OCI-LY7 (cell line): ENCODE measurements at regions not wholly inside any gene's neighbourhood (a gene's known extent, or its start where the extent isn't known, plus 50 kb on each side); places are given as distances from the start of the nearest gene placed in this dataset.

ENCODE experiments used
- BruUV-seq: library from RNA; stranded (reverse); fragments of 400-500 nt; replicated peaks from 2 replicates; lab custom pipeline; 2021; lab: Mats Ljungman, UMichigan
- CTCF ChIA-PET: fragments of 300-600 bp; sonication (Branson Sonifier 250); formaldehyde crosslinking; loops from one replicate; lab custom pipeline; 2022; ENCODE audit warnings: antibody characterized with exemption; ENCODE audit not compliant: unreplicated experiment; lab: Charles Lee
- POLR2A ChIA-PET: fragments of 300-600 bp; sonication (Branson Sonifier 250); formaldehyde crosslinking; loops from one replicate; lab custom pipeline; 2022; ENCODE audit warnings: antibody characterized with exemption; lab: Charles Lee
- DNase-seq: peaks from one replicate; pipeline ENCODE4 v3.0.0-alpha.2; 2015; ENCODE audit warnings: low spot score
- H2AFZ ChIP-seq: fragments of 200-600 bp; sonication (generic), shearing (Covaris generic); 2 replicates; pipeline ENCODE4 v1.6.1; 2014; ENCODE audit warnings: mild to moderate bottlenecking, antibody characterized with exemption, low read length, moderate library complexity
- H3K27ac ChIP-seq: fragments of 200-600 bp; sonication (generic); 2 replicates; pipeline ENCODE4 v1.5.1; 2014; ENCODE audit warnings: mixed run types, low read depth, mild to moderate bottlenecking, moderate library complexity, low read length, inconsistent platforms; ENCODE audit not compliant: poor library complexity, severe bottlenecking
- H3K36me3 ChIP-seq: fragments of 200-600 bp; sonication (generic); 2 replicates; pipeline ENCODE4 v1.6.1; 2014; ENCODE audit warnings: mild to moderate bottlenecking, antibody characterized with exemption, low read length, moderate library complexity, mixed read lengths; ENCODE audit not compliant: insufficient read depth
- H3K4me1 ChIP-seq: fragments of 200-600 bp; sonication (generic); 2 replicates; pipeline ENCODE4 v1.5.1; 2014; ENCODE audit warnings: mild to moderate bottlenecking, low read length; ENCODE audit not compliant: insufficient read depth, poor library complexity, severe bottlenecking
- H3K4me2 ChIP-seq: fragments of 200-600 bp; sonication (generic); 2 replicates; pipeline ENCODE4 v1.6.1; 2014; ENCODE audit warnings: mild to moderate bottlenecking, low read length
- H3K4me3 ChIP-seq: fragments of 200-600 bp; sonication (generic); 2 replicates; pipeline ENCODE4 v1.5.1; 2014; ENCODE audit warnings: mild to moderate bottlenecking, low read depth, low read length; ENCODE audit not compliant: poor library complexity, severe bottlenecking
- H3K79me2 ChIP-seq: fragments of 200-600 bp; sonication (generic); 2 replicates; pipeline ENCODE4 v1.6.1; 2016; ENCODE audit warnings: low read depth, mild to moderate bottlenecking, low read length, moderate library complexity, mixed read lengths; ENCODE audit not compliant: insufficient read depth
- H3K9me2 ChIP-seq: fragments of 200-600 bp; sonication (generic); 2 replicates; pipeline ENCODE4 v1.6.1; 2016; ENCODE audit warnings: mild to moderate bottlenecking, low read length, mixed read lengths; ENCODE audit not compliant: insufficient read depth
- H3K9me3 ChIP-seq: fragments of 200-600 bp; sonication (generic); 2 replicates; pipeline ENCODE4 v1.6.1; 2014; ENCODE audit warnings: mild to moderate bottlenecking, mixed run types, low read length, mixed read lengths
- H4K20me1 ChIP-seq: fragments of 200-600 bp; sonication (generic); 2 replicates; pipeline ENCODE4 v1.6.1; 2014; ENCODE audit warnings: mild to moderate bottlenecking, antibody characterized with exemption, low read length, moderate library complexity, mixed read lengths; ENCODE audit not compliant: insufficient read depth
- EZH2phosphoT487 ChIP-seq: fragments of 200-600 bp; sonication (generic); IDR thresholded peaks from 2 replicates; pipeline ENCODE4 v1.6.1; 2018; ENCODE audit warnings: low read depth, borderline replicate concordance, mild to moderate bottlenecking, mixed run types, antibody characterized with exemption, low read length, moderate library complexity, mixed read lengths
- intact Hi-C: fragments of 100-400 bp; cut with micrococcal nuclease; formaldehyde crosslinking; loops from one replicate; pipeline ENCODE4 v1.10.0; 2022; ENCODE audit not compliant: unreplicated experiment
- TF ChIP-seq, protein P1 (sequence below): fragments of 200-600 bp; sonication (generic); conservative IDR thresholded peaks from 2 replicates; pipeline ENCODE4 v1.5.1; 2014; ENCODE audit warnings: mild to moderate bottlenecking, antibody characterized with exemption, low read length, moderate library complexity, mixed read lengths

DNA sequence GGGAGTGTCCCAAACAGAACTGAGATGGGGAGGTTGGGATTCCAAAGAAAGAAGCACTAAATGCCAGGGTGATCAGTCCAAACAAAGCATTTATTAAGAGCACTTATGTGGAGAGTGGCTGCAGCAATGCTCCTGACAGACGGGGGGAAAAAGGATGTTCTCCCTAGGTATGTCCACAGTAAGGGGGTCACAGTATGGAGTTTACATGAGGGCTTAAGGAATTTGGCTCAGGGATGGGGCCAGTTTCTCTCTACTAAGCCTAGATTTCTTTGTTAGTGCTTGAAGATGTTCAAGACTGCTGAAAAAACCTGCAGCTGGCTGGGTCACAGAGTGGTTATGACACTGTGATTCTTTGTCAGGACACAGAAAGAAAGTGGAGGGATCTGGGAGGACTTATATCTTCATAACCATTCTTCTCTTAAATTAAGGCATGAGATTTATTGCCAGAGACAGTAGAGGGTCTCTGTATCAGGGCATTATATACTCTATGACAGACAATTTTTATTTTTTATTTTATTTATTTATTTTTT, 1468.0 kb downstream of the C4orf33 start:
- Histone ChIP-seq H4K20me1 (no peaks in the 10 kb centered on the region), H3K9me2 (no peaks in the 10 kb centered on the region), H3K79me2 (no peaks in the 10 kb centered on the region), H3K4me3 (no peak overlapping the region), H3K27ac (no peak overlapping the region), H3K9me3 (peaks cover 7% of the 10 kb centered on the region; the same call in 1 of the 2 replicates), H3K4me2 (peak overlapping the region; percentile 20; the same call in 1 of the 2 replicates), H3K4me1 (no peaks in the 10 kb centered on the region), H3K36me3 (no peaks in the 10 kb centered on the region), H2AFZ (no peak overlapping the region)
- no TSS peak for BruUV-seq
- ChIA-PET CTCF (no interaction called here), POLR2A (interaction anchor here (1.4 kb wide), 1 partner anchor 8 kb away, joined by 3 read pairs; no protein-coding TSS in a partner anchor)
- DNase-seq: no peak
- intact Hi-C loops: no loop called here
- TF ChIP-seq, protein P1, sequence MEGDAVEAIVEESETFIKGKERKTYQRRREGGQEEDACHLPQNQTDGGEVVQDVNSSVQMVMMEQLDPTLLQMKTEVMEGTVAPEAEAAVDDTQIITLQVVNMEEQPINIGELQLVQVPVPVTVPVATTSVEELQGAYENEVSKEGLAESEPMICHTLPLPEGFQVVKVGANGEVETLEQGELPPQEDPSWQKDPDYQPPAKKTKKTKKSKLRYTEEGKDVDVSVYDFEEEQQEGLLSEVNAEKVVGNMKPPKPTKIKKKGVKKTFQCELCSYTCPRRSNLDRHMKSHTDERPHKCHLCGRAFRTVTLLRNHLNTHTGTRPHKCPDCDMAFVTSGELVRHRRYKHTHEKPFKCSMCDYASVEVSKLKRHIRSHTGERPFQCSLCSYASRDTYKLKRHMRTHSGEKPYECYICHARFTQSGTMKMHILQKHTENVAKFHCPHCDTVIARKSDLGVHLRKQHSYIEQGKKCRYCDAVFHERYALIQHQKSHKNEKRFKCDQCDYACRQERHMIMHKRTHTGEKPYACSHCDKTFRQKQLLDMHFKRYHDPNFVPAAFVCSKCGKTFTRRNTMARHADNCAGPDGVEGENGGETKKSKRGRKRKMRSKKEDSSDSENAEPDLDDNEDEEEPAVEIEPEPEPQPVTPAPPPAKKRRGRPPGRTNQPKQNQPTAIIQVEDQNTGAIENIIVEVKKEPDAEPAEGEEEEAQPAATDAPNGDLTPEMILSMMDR: 0 out of 2 replicates have a peak, but pooled peaks have one; percentile 5
- TF ChIP-seq EZH2phosphoT487: no peak

DNA sequence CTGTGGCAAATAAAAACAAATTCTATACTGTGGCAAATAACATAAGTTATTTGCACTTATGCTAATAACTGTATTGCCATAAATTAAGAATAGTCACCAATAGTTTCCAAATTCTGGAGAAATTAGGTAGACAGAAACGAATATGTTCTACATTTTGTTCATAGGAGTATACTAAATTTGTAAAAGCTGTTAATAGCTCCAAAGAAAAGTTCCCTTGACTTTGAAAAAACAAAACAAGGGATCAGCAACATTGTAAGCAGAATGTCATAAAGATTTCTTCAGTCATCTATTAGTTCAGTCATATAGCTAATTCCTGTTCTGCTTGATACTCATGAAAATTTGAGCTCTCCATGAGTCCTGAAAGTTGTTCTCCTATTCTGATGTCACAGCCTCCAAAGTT, 1472.8 kb downstream of the C4orf33 start:
- TF ChIP-seq, protein P1: no peak
- no peak for TF ChIP-seq EZH2phosphoT487
- no peaks in the 10 kb centered on the region for H3K36me3 ChIP-seq
- no peak overlapping the region for H3K4me3 ChIP-seq
- H3K79me2 ChIP-seq: no peaks in the 10 kb centered on the region
- no peak overlapping the region for H3K4me2 ChIP-seq
- no TSS peak for BruUV-seq
- H2AFZ ChIP-seq: no peak overlapping the region
- no peaks in the 10 kb centered on the region for H4K20me1 ChIP-seq
- ChIA-PET POLR2A (interaction anchor here (0.6 kb wide), 1 partner anchor 369 kb away, joined by 3 read pairs; no protein-coding TSS in a partner anchor), CTCF (no interaction called here)
- H3K9me2 ChIP-seq: no peaks in the 10 kb centered on the region
- intact Hi-C loops: no loop called here
- peak; percentile 21 for DNase-seq
- peaks cover 12% of the 10 kb centered on the region for H3K4me1 ChIP-seq
- H3K27ac ChIP-seq: no peak overlapping the region
- H3K9me3 ChIP-seq: peaks cover 22% of the 10 kb centered on the region; the same call in 1 of the 2 replicates

DNA sequence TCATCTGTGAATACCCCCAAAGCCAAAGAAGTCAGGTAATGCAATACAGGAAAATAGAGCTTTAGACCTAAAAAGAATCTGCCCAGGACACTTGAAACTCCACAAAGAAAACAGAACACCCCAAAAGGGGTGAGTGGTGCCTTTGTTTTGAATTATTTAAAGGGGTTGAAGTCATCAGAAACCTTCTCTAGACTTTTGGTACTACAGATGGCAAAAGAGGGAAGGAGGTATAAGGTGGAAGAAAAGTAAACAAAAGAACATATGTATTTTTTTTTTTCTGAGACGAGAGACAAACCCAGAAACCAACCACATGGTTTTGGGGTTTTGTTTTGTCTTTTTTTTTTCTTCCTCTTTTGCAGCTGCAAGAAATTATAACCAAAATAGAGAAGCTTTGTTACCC, 1477.8 kb downstream of the C4orf33 start:
- peaks cover 17% of the 10 kb centered on the region; the same call in 1 of the 2 replicates for H3K9me3 ChIP-seq
- intact Hi-C loops: no loop called here
- H3K4me2 ChIP-seq: peak overlapping the region; percentile 4
- BruUV-seq: no TSS peak
- H3K27ac ChIP-seq: peak overlapping the region; percentile 49
- TF ChIP-seq, protein P1: no peak
- no peak for TF ChIP-seq EZH2phosphoT487
- H3K9me2 ChIP-seq: no peaks in the 10 kb centered on the region
- no peaks in the 10 kb centered on the region for H3K36me3 ChIP-seq
- no peaks in the 10 kb centered on the region for H4K20me1 ChIP-seq
- no peaks in the 10 kb centered on the region for H3K79me2 ChIP-seq
- H3K4me3 ChIP-seq: no peak overlapping the region
- peak overlapping the region; percentile 93 for H2AFZ ChIP-seq
- H3K4me1 ChIP-seq: peaks cover 16% of the 10 kb centered on the region
- CTCF ChIA-PET: no interaction called here
- peak; percentile 7 for DNase-seq
- POLR2A ChIA-PET: interaction anchor here (1.0 to 2.2 kb wide), 4 partner anchors 8 to 24 kb away, joined by 3 to 9 read pairs (median 5); no protein-coding TSS in a partner anchor
